Activated CD4-positive, alpha-beta T cell treated with anti-CD3 and anti-CD28 coated beads for 24 hours (primary cell): ENCODE measurements at regions not wholly inside any gene's neighbourhood (a gene's known extent, or its start where the extent isn't known, plus 50 kb on each side); places are given as distances from the start of the nearest gene placed in this dataset.
"Not testable (repeated sequence)": the region's sequence is repeated elsewhere in the genome, so short reads cannot be mapped to it uniquely, and the experiment has no call there.

ENCODE experiments used
- DNase-seq, 2 donors: peaks; one replicate each; pipeline ENCODE4 v3.0.0-alpha.2; 2020; ENCODE audit warnings: low read depth in 2 of 2

- DNase-seq: not testable (repeated sequence)
These were observed 346.6 kb downstream of the KLF13 start for GRCh38 chr15:31673263-31673662.

- not testable (repeated sequence) for DNase-seq
These were observed 348.6 kb upstream of the CHRNA7 start for GRCh38 chr15:31681529-31682259.

- not testable (repeated sequence) for DNase-seq
These were observed 343.2 kb upstream of the CHRNA7 start for GRCh38 chr15:31687088-31687487.

GRCh38 chr15:31696509-31696908 lies 333.8 kb upstream of the CHRNA7 start:
- not testable (repeated sequence) for DNase-seq

- not testable (repeated sequence) for DNase-seq
These were observed 325.1 kb upstream of the CHRNA7 start for GRCh38 chr15:31705076-31705678.

GRCh38 chr15:31707944-31708702 lies 322.2 kb upstream of the CHRNA7 start:
- not testable (repeated sequence) for DNase-seq

- not testable (repeated sequence) for DNase-seq
These were observed 321.5 kb upstream of the CHRNA7 start for GRCh38 chr15:31708703-31709327.

- DNase-seq: not testable (repeated sequence)
These were observed 320.8 kb upstream of the CHRNA7 start for GRCh38 chr15:31709479-31709878.

- not testable (repeated sequence) for DNase-seq
These were observed 319.5 kb upstream of the CHRNA7 start for GRCh38 chr15:31710806-31711205.

- not testable (repeated sequence) for DNase-seq
These were observed 315.1 kb upstream of the CHRNA7 start for GRCh38 chr15:31715208-31715607.

- not testable (repeated sequence) for DNase-seq
These were observed 311.7 kb upstream of the CHRNA7 start for GRCh38 chr15:31718625-31719024.

GRCh38 chr15:31719396-31720022 lies 310.8 kb upstream of the CHRNA7 start:
- DNase-seq: not testable (repeated sequence)

GRCh38 chr15:31723019-31723418 lies 307.3 kb upstream of the CHRNA7 start:
- DNase-seq: not testable (repeated sequence)

- not testable (repeated sequence) for DNase-seq
These were observed 305.4 kb upstream of the CHRNA7 start for GRCh38 chr15:31724903-31725302.

GRCh38 chr15:31725619-31726018 lies 304.7 kb upstream of the CHRNA7 start:
- not testable (repeated sequence) for DNase-seq

- DNase-seq: no peak
These were observed 302.7 kb upstream of the CHRNA7 start for GRCh38 chr15:31727612-31728011.

- DNase-seq: no peak
These were observed 297.6 kb upstream of the CHRNA7 start for GRCh38 chr15:31732726-31733125.

- DNase-seq: no peak
These were observed 296.9 kb upstream of the CHRNA7 start for GRCh38 chr15:31733424-31733823.

- DNase-seq: no peak
These were observed 290.1 kb upstream of the CHRNA7 start for GRCh38 chr15:31740203-31740602.

GRCh38 chr15:31745841-31746240 lies 284.5 kb upstream of the CHRNA7 start:
- no peak for DNase-seq

- no peak for DNase-seq
These were observed 278.1 kb upstream of the CHRNA7 start for GRCh38 chr15:31752065-31752762.
